ENCODE measurements at regions not wholly inside any gene's neighbourhood (a gene's known extent, or its start where the extent isn't known, plus 50 kb on each side); places are given as distances from the start of the nearest gene placed in this dataset.

DNA sequence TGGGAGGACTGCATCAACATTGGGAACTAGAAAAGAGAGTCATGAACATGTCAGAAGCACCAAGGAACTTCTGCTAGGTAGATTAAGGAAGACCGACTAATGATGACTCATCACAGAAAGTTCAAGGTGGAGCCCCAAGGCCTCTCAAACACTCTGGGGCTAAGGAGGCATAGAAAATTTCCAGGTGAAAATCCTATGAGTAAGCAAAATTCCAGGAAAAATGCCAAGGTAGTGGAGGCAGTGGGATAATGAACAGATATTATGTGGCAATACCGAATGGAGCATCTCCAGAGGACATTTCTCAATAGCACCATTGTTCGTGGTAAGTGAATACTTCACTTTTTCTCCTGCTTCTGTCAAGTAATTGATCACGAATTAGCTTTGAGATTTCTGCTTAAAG, 336.5 kb downstream of the MZT1 start (continued):
- TF ChIP-seq, protein P1, sequence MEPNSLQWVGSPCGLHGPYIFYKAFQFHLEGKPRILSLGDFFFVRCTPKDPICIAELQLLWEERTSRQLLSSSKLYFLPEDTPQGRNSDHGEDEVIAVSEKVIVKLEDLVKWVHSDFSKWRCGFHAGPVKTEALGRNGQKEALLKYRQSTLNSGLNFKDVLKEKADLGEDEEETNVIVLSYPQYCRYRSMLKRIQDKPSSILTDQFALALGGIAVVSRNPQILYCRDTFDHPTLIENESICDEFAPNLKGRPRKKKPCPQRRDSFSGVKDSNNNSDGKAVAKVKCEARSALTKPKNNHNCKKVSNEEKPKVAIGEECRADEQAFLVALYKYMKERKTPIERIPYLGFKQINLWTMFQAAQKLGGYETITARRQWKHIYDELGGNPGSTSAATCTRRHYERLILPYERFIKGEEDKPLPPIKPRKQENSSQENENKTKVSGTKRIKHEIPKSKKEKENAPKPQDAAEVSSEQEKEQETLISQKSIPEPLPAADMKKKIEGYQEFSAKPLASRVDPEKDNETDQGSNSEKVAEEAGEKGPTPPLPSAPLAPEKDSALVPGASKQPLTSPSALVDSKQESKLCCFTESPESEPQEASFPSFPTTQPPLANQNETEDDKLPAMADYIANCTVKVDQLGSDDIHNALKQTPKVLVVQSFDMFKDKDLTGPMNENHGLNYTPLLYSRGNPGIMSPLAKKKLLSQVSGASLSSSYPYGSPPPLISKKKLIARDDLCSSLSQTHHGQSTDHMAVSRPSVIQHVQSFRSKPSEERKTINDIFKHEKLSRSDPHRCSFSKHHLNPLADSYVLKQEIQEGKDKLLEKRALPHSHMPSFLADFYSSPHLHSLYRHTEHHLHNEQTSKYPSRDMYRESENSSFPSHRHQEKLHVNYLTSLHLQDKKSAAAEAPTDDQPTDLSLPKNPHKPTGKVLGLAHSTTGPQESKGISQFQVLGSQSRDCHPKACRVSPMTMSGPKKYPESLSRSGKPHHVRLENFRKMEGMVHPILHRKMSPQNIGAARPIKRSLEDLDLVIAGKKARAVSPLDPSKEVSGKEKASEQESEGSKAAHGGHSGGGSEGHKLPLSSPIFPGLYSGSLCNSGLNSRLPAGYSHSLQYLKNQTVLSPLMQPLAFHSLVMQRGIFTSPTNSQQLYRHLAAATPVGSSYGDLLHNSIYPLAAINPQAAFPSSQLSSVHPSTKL (CRISPR knock-in tag; IDR thresholded peaks at IDR 0.05), result 0 out of 2 replicates have a peak, but pooled peaks have one; percentile 24
- TF ChIP-seq NCOA2 (CRISPR knock-in tag; IDR thresholded peaks at IDR 0.05) (0 out of 2 replicates have a peak, but pooled peaks have one; percentile 22), AKAP8 (CRISPR knock-in tag; IDR thresholded peaks at IDR 0.05) (no peak), SKI (IDR thresholded peaks at IDR 0.05; ENCODE audit: partially characterized antibody) (no peak), ZNF17 (CRISPR knock-in tag; IDR thresholded peaks at IDR 0.05) (no peak), ZNF230 (CRISPR knock-in tag; IDR thresholded peaks at IDR 0.05) (no peak), POGZ (CRISPR knock-in tag; IDR thresholded peaks at IDR 0.05) (no peak), ZNF749 (CRISPR knock-in tag; IDR thresholded peaks at IDR 0.05; ENCODE audit: borderline replicate concordance) (no peak), ZFAT (CRISPR knock-in tag; conservative IDR thresholded peaks at IDR 0.05) (no peak), KDM3A (CRISPR knock-in tag; IDR thresholded peaks at IDR 0.05; ENCODE audit: low read depth) (no peak), ZNF558 (CRISPR knock-in tag; IDR thresholded peaks at IDR 0.05; ENCODE audit: borderline replicate concordance) (no peak), ZNF510 (CRISPR knock-in tag; IDR thresholded peaks at IDR 0.05; ENCODE audit: low read depth) (no peak), MEIS2 (CRISPR knock-in tag; IDR thresholded peaks at IDR 0.05) (no peak), ZNF562 (CRISPR knock-in tag; IDR thresholded peaks at IDR 0.05; ENCODE audit: borderline replicate concordance) (no peak), ZNF546 (CRISPR knock-in tag; conservative IDR thresholded peaks at IDR 0.05) (no peak), SMAD1 (CRISPR knock-in tag; IDR thresholded peaks at IDR 0.05; ENCODE audit: borderline replicate concordance, low read depth) (no peak), ZNF891 (CRISPR knock-in tag; IDR thresholded peaks at IDR 0.05) (no peak), ZNF766 (CRISPR knock-in tag; IDR thresholded peaks at IDR 0.05; ENCODE audit: borderline replicate concordance) (no peak), ZNF790 (CRISPR knock-in tag; IDR thresholded peaks at IDR 0.05; ENCODE audit: borderline replicate concordance) (no peak), RNF2 (conservative IDR thresholded peaks at IDR 0.05; ENCODE audit: low read depth) (no peak), BORCS8-MEF2B (CRISPR knock-in tag; IDR thresholded peaks at IDR 0.05) (no peak), ZNF567 (CRISPR knock-in tag; IDR thresholded peaks at IDR 0.05; ENCODE audit: borderline replicate concordance) (no peak), ZSCAN12 (CRISPR knock-in tag; IDR thresholded peaks at IDR 0.05) (no peak), PCBP2 (optimal IDR thresholded peaks at IDR 0.05; ENCODE audit: low read depth, low read length, poor library complexity, severe bottlenecking) (no peak), SOX6 (IDR thresholded peaks at IDR 0.05) (no peak), SOX6 (CRISPR knock-in tag; IDR thresholded peaks at IDR 0.05) (peak; percentile 18; the same call in 1 of the 2 replicates), SIX1 (CRISPR knock-in tag; IDR thresholded peaks at IDR 0.05; ENCODE audit: borderline replicate concordance) (no peak)
